Gastroesophageal sphincter (tissue), 3 donors: ENCODE measurements at regions not wholly inside any gene's neighbourhood (a gene's known extent, or its start where the extent isn't known, plus 50 kb on each side); places are given as distances from the start of the nearest gene placed in this dataset.

Experiments used
- EP300 ChIP-seq: sonication (generic); formaldehyde crosslinking; IDR thresholded peaks from one replicate; pipeline ENCODE4 v1.6.1; 2017; ENCODE audit warnings: antibody characterized with exemption, mild to moderate bottlenecking
- POLR2A ChIP-seq, 2 donors: fragments of 450-650 bp; IDR thresholded peaks; one replicate each; pipeline ENCODE4 v1.6.1; 2017; ENCODE audit warnings: antibody characterized with exemption in 2 of 2, mild to moderate bottlenecking in 2 of 2, moderate library complexity in 1 of 2
- POLR2AphosphoS5 ChIP-seq: sonication (generic); formaldehyde crosslinking; IDR thresholded peaks from one replicate; pipeline ENCODE4 v1.6.1; 2017; ENCODE audit warnings: antibody characterized with exemption
- TF ChIP-seq, protein P1 (sequence below), 4 experiments: fragments of 200-600 bp in 2 of 4; fragments of 450-650 bp in 2 of 4; sonication (generic) in 1 of 4; IDR thresholded peaks; one replicate each; pipeline ENCODE4 v1.5.1; 2017 to 2019; ENCODE audit warnings: antibody characterized with exemption in 4 of 4, mild to moderate bottlenecking in 2 of 4, moderate library complexity in 2 of 4

DNA sequence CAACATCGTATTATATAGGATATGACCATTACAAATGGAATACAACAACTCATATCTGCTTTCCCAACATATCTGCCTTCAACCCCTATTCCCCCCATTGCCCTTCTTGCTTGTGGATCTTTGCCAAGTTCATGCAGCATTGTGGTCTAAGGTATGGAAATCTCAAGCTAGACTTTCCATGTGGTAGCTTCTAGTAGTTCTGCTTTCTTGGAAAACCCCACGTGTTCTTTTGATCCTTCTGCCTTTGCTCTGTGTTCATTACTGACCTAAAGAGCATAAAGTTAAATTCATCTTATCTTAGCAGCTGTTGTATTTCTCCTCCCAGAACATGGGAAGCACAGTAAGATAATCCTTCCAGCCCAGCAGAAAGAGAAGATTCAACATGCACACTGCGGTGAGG lies 202.0 kb upstream of the SALL1 start:
- no peak for TF ChIP-seq POLR2A (IDR thresholded peaks at IDR 0.05)
- TF ChIP-seq, protein P1, sequence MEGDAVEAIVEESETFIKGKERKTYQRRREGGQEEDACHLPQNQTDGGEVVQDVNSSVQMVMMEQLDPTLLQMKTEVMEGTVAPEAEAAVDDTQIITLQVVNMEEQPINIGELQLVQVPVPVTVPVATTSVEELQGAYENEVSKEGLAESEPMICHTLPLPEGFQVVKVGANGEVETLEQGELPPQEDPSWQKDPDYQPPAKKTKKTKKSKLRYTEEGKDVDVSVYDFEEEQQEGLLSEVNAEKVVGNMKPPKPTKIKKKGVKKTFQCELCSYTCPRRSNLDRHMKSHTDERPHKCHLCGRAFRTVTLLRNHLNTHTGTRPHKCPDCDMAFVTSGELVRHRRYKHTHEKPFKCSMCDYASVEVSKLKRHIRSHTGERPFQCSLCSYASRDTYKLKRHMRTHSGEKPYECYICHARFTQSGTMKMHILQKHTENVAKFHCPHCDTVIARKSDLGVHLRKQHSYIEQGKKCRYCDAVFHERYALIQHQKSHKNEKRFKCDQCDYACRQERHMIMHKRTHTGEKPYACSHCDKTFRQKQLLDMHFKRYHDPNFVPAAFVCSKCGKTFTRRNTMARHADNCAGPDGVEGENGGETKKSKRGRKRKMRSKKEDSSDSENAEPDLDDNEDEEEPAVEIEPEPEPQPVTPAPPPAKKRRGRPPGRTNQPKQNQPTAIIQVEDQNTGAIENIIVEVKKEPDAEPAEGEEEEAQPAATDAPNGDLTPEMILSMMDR (IDR thresholded peaks at IDR 0.05), result no peak
- no peak for TF ChIP-seq POLR2AphosphoS5
- no peak for TF ChIP-seq EP300
